ENCODE measurements at regions not wholly inside any gene's neighbourhood (a gene's known extent, or its start where the extent isn't known, plus 50 kb on each side); places are given as distances from the start of the nearest gene placed in this dataset.
"Not testable (repeated sequence)": the region's sequence is repeated elsewhere in the genome, so short reads cannot be mapped to it uniquely, and the experiment has no call there.

- not testable (repeated sequence) for H3K4me1 ChIP-seq (ENCODE audit: control insufficient read depth, low read depth, low read length); H3K4me3 ChIP-seq (ENCODE audit: low read length); H3K27ac ChIP-seq (ENCODE audit: low read length); H3K36me3 ChIP-seq (ENCODE audit: control insufficient read depth, low read depth, low read length); H3K9me3 ChIP-seq (ENCODE audit: control insufficient read depth, low read depth, low read length); H3K9ac ChIP-seq (ENCODE audit: low read length); H3K27me3 ChIP-seq (ENCODE audit: control insufficient read depth, insufficient read depth, low read length)
These were observed 2027.1 kb downstream of the OLFM4 start for GRCh38 chr13:55055666-55056065.

- H3K27ac ChIP-seq (ENCODE audit: low read length), result no peak overlapping the region
- H3K36me3 ChIP-seq (ENCODE audit: control insufficient read depth, low read depth, low read length), result peaks cover 3% of the 10 kb centered on the region
- no peaks in the 10 kb centered on the region for H3K27me3 ChIP-seq (ENCODE audit: control insufficient read depth, insufficient read depth, low read length)
- peaks cover 9% of the 10 kb centered on the region for H3K4me1 ChIP-seq (ENCODE audit: control insufficient read depth, low read depth, low read length)
- no peak overlapping the region for H3K4me3 ChIP-seq (ENCODE audit: low read length)
- no peak overlapping the region for H3K9ac ChIP-seq (ENCODE audit: low read length)
- no peaks in the 10 kb centered on the region for H3K9me3 ChIP-seq (ENCODE audit: control insufficient read depth, low read depth, low read length)
These were observed 2034.0 kb downstream of the OLFM4 start for GRCh38 chr13:55062662-55063061.

DNA sequence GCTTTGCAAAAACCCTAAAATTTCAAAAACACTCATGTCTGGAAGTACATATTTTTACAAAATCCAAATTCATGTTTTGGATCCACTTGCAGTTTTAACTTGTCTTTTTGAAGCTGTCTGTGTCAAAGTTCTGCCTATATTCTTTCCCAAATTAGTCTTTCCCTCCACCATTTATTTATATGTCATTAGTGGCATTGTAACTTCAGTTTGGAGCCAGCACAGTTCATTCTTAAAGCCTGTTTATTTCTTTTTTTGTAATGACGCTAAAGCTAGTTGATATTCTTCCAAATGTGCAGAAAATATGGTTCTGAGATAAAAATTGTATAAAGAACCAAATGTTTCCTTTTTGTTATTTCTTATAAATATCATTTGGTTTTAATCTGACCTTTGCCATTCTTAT, 2039.3 kb downstream of the OLFM4 start:
- no peak overlapping the region for H3K27ac ChIP-seq (ENCODE audit: low read length)
- no peaks in the 10 kb centered on the region for H3K9me3 ChIP-seq (ENCODE audit: control insufficient read depth, low read depth, low read length)
- no peak overlapping the region for H3K9ac ChIP-seq (ENCODE audit: low read length)
- peaks cover 4% of the 10 kb centered on the region for H3K4me1 ChIP-seq (ENCODE audit: control insufficient read depth, low read depth, low read length)
- H3K4me3 ChIP-seq (ENCODE audit: low read length), result no peak overlapping the region
- peaks cover 3% of the 10 kb centered on the region for H3K36me3 ChIP-seq (ENCODE audit: control insufficient read depth, low read depth, low read length)
- H3K27me3 ChIP-seq (ENCODE audit: control insufficient read depth, insufficient read depth, low read length), result no peaks in the 10 kb centered on the region

DNA sequence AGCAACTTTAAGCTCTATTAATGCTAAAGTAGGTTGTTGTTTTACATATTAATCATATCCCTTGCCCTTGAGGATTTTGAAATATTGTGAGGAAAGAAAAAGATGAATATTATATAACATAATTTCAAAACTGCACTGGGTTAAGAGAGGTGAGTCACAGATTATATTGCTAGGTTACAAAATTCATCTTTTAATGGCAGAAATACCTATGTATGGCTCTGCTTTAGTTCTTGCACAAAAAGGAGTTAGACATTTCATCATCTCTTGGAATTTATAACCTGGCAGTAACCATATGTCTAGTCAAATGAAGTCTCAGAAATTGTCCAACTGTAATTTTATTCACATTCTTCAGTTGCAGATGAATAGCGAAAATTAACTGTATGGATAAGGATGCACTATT, 2041.1 kb downstream of the OLFM4 start:
- Histone ChIP-seq H3K4me3 (ENCODE audit: low read length) (no peak overlapping the region), H3K9me3 (ENCODE audit: control insufficient read depth, low read depth, low read length) (no peaks in the 10 kb centered on the region), H3K9ac (ENCODE audit: low read length) (no peak overlapping the region), H3K27me3 (ENCODE audit: control insufficient read depth, insufficient read depth, low read length) (no peaks in the 10 kb centered on the region), H3K27ac (ENCODE audit: low read length) (no peak overlapping the region), H3K36me3 (ENCODE audit: control insufficient read depth, low read depth, low read length) (peaks cover 3% of the 10 kb centered on the region), H3K4me1 (ENCODE audit: control insufficient read depth, low read depth, low read length) (peaks cover 4% of the 10 kb centered on the region)

- H3K4me3 ChIP-seq (ENCODE audit: low read length), result no peak overlapping the region
- no peaks in the 10 kb centered on the region for H3K4me1 ChIP-seq (ENCODE audit: control insufficient read depth, low read depth, low read length)
- no peaks in the 10 kb centered on the region for H3K36me3 ChIP-seq (ENCODE audit: control insufficient read depth, low read depth, low read length)
- H3K9me3 ChIP-seq (ENCODE audit: control insufficient read depth, low read depth, low read length), result no peaks in the 10 kb centered on the region
- no peak overlapping the region for H3K27ac ChIP-seq (ENCODE audit: low read length)
- H3K27me3 ChIP-seq (ENCODE audit: control insufficient read depth, insufficient read depth, low read length), result no peaks in the 10 kb centered on the region
- H3K9ac ChIP-seq (ENCODE audit: low read length), result no peak overlapping the region
These were observed 2044.4 kb downstream of the OLFM4 start for GRCh38 chr13:55073000-55073399.

DNA sequence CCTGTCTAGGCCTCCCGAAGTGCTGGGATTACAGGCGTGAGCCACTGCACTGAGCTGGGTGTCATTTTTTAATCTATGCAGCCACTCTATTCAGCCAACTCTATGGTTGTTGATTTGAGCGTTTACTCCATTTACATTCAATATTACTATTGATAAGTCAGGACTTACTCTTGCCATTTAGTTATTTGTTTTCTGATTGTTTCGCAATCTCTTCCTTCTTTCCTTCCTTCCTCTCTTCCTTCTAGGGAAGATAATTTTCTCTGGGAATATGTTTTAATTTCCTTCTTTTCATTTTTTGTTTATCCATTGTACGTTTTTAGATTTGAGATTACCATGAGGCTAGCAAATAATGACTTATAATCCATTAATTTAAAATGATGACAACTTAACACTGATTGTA, 2056.0 kb downstream of the OLFM4 start:
- Histone ChIP-seq H3K4me3 (ENCODE audit: low read length) (no peak overlapping the region), H3K9ac (ENCODE audit: low read length) (no peak overlapping the region), H3K4me1 (ENCODE audit: control insufficient read depth, low read depth, low read length) (no peaks in the 10 kb centered on the region), H3K27ac (ENCODE audit: low read length) (no peak overlapping the region), H3K27me3 (ENCODE audit: control insufficient read depth, insufficient read depth, low read length) (no peaks in the 10 kb centered on the region), H3K9me3 (ENCODE audit: control insufficient read depth, low read depth, low read length) (no peaks in the 10 kb centered on the region), H3K36me3 (ENCODE audit: control insufficient read depth, low read depth, low read length) (no peaks in the 10 kb centered on the region)

DNA sequence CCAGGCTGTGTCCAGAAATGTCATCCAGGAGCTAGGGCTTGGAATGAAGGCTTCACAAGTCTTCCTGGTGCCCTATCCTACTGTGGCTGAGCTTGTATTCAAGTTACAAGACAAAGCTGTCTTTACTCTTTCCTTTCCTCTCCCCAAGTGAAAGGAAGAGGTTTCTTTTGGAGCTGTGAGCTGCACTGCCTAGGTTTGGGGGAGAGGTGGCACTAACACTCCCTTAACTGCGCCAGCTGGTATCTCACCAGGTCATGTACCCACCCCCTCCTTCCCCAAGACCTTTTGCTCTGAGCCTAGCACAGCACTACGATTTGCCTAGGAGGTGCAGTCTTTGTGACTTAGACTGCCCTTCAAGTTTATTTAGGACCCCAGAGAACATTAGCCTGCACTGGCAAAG, 2053.6 kb upstream of the PRR20A start:
- no peaks in the 10 kb centered on the region for H3K27me3 ChIP-seq (ENCODE audit: control insufficient read depth, insufficient read depth, low read length)
- H3K9ac ChIP-seq (ENCODE audit: low read length), result no peak overlapping the region
- no peak overlapping the region for H3K27ac ChIP-seq (ENCODE audit: low read length)
- H3K4me3 ChIP-seq (ENCODE audit: low read length), result no peak overlapping the region
- H3K4me1 ChIP-seq (ENCODE audit: control insufficient read depth, low read depth, low read length), result no peaks in the 10 kb centered on the region
- H3K9me3 ChIP-seq (ENCODE audit: control insufficient read depth, low read depth, low read length), result no peaks in the 10 kb centered on the region
- no peaks in the 10 kb centered on the region for H3K36me3 ChIP-seq (ENCODE audit: control insufficient read depth, low read depth, low read length)

GRCh38 chr13:55090612-55091011, 2050.1 kb upstream of the PRR20A start:
- peaks cover 11% of the 10 kb centered on the region for H3K4me1 ChIP-seq (ENCODE audit: control insufficient read depth, low read depth, low read length)
- H3K27me3 ChIP-seq (ENCODE audit: control insufficient read depth, insufficient read depth, low read length), result no peaks in the 10 kb centered on the region
- H3K4me3 ChIP-seq (ENCODE audit: low read length), result no peak overlapping the region
- no peak overlapping the region for H3K9ac ChIP-seq (ENCODE audit: low read length)
- H3K27ac ChIP-seq (ENCODE audit: low read length), result no peak overlapping the region
- no peaks in the 10 kb centered on the region for H3K36me3 ChIP-seq (ENCODE audit: control insufficient read depth, low read depth, low read length)
- no peaks in the 10 kb centered on the region for H3K9me3 ChIP-seq (ENCODE audit: control insufficient read depth, low read depth, low read length)

DNA sequence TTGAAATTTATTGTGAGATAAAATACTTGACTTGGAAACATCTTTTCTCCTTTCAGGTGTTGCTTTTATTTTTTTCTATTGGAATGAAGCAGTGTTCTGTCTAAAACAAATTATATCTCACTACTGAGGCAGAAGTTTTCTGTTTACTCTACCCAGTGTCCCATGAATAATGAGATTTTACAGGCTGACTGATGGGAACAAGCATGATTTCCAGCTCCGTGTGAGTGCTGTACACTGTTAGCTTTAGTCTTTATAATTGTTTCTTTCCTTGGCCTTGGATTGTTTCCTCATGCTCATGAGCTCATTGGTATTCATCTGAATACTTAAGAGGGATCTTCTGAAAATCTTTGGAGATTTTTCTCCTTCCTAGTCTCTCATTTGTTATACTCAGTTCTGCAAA, 2049.5 kb upstream of the PRR20A start:
- H3K36me3 ChIP-seq (ENCODE audit: control insufficient read depth, low read depth, low read length), result no peaks in the 10 kb centered on the region
- no peak overlapping the region for H3K27ac ChIP-seq (ENCODE audit: low read length)
- no peaks in the 10 kb centered on the region for H3K27me3 ChIP-seq (ENCODE audit: control insufficient read depth, insufficient read depth, low read length)
- no peak overlapping the region for H3K4me3 ChIP-seq (ENCODE audit: low read length)
- H3K4me1 ChIP-seq (ENCODE audit: control insufficient read depth, low read depth, low read length), result peaks cover 11% of the 10 kb centered on the region
- H3K9me3 ChIP-seq (ENCODE audit: control insufficient read depth, low read depth, low read length), result no peaks in the 10 kb centered on the region
- H3K9ac ChIP-seq (ENCODE audit: low read length), result no peak overlapping the region

- H3K27ac ChIP-seq (ENCODE audit: low read length), result no peak overlapping the region
- H3K4me3 ChIP-seq (ENCODE audit: low read length), result no peak overlapping the region
- no peaks in the 10 kb centered on the region for H3K36me3 ChIP-seq (ENCODE audit: control insufficient read depth, low read depth, low read length)
- no peaks in the 10 kb centered on the region for H3K9me3 ChIP-seq (ENCODE audit: control insufficient read depth, low read depth, low read length)
- H3K27me3 ChIP-seq (ENCODE audit: control insufficient read depth, insufficient read depth, low read length), result no peaks in the 10 kb centered on the region
- H3K4me1 ChIP-seq (ENCODE audit: control insufficient read depth, low read depth, low read length), result no peaks in the 10 kb centered on the region
- H3K9ac ChIP-seq (ENCODE audit: low read length), result no peak overlapping the region
These were observed 2034.2 kb upstream of the PRR20A start for GRCh38 chr13:55106509-55106908.

DNA sequence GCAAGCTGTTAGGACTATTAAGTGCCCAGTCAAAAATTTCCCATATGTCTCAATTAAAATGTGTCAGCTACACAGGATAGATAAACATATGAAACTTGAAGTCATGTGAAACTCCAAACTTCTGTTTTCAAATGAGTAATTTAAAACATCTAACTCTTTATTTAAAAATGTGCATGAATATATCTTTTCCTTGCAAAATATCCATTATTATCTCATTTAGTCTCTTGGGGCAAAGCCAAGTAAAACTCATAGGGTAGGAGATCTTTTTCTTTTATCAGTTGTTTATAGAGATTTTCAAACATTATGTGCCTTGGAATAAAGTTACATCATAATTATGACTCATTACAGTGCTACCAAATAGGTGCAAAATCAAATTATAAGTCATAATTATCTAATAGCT, 2020.1 kb upstream of the PRR20A start:
- H3K36me3 ChIP-seq (ENCODE audit: control insufficient read depth, low read depth, low read length), result no peaks in the 10 kb centered on the region
- no peaks in the 10 kb centered on the region for H3K4me1 ChIP-seq (ENCODE audit: control insufficient read depth, low read depth, low read length)
- H3K4me3 ChIP-seq (ENCODE audit: low read length), result no peak overlapping the region
- no peak overlapping the region for H3K27ac ChIP-seq (ENCODE audit: low read length)
- no peak overlapping the region for H3K9ac ChIP-seq (ENCODE audit: low read length)
- H3K9me3 ChIP-seq (ENCODE audit: control insufficient read depth, low read depth, low read length), result no peaks in the 10 kb centered on the region
- no peaks in the 10 kb centered on the region for H3K27me3 ChIP-seq (ENCODE audit: control insufficient read depth, insufficient read depth, low read length)

DNA sequence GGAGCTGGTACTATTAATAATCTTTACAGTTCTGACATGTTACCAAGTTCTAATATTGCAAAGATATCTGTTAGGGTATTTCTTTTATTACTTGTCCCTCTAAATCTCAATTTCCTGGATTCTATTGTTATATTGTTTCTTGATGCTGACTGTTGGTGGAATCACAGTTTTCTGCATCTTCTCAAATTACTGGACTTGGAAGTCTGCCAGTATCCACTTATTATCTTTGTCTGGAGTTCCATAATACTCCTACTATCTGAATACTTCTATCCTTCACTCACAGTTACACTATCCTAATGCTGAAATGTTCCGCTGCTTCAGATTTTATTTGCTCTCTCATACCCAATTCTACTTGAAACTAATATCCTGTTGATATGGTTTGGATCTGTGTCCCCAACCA, 1985.7 kb upstream of the PRR20A start:
- H3K4me3 ChIP-seq (ENCODE audit: low read length), result no peak overlapping the region
- H3K9ac ChIP-seq (ENCODE audit: low read length), result no peak overlapping the region
- peaks cover 4% of the 10 kb centered on the region for H3K4me1 ChIP-seq (ENCODE audit: control insufficient read depth, low read depth, low read length)
- no peaks in the 10 kb centered on the region for H3K36me3 ChIP-seq (ENCODE audit: control insufficient read depth, low read depth, low read length)
- H3K27me3 ChIP-seq (ENCODE audit: control insufficient read depth, insufficient read depth, low read length), result no peaks in the 10 kb centered on the region
- no peaks in the 10 kb centered on the region for H3K9me3 ChIP-seq (ENCODE audit: control insufficient read depth, low read depth, low read length)
- H3K27ac ChIP-seq (ENCODE audit: low read length), result no peak overlapping the region
